IPS-NIHi11 (cell line): ENCODE measurements at regions not wholly inside any gene's neighbourhood (a gene's known extent, or its start where the extent isn't known, plus 50 kb on each side); places are given as distances from the start of the nearest gene placed in this dataset.

Experiments used
- DNase-seq: peaks from one replicate; pipeline ENCODE4 v3.0.0; 2012; ENCODE audit warnings: mixed read lengths, low spot score

DNA sequence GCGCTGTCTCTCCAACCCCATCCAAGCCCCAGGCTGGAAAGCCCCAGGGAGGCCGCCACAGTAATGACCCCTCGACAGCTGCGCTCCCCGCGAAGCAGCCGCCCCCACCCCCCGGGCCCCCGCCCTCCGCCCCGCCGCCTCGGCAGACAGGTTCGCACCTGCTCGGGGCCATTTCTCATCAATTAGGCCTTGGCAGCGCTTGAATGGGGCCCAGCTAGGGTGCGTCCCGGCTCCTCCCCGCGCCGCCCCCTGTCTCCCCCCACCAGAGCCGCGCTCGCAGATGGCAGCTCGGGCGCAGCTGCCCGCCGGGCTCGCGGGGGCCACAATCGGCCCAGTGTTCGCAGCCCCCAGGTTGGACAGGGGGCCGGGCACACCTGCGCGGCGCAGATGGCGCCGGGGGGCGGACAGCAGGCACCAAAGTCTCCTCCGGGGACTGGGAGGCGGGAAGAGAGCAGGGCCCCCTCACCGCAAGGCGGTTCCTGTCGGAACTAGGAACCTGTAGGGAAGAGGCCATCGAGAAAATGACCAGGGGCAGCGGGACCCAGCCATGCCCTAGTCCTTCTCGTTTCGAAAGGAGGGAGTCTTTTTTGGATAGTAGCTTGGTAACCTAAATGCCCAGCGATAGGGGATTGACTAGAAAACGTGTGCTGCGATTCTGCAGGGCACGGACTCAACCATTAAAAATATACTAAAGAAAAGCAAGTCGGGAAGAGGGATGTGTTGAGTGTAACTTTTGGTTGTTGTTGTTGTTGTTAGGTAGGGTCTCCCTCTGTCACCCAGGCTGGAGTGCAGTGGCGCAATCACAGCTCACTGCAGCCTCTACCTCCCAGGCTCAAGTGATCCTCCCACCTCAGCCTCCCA, 83.2 kb upstream of the EYA2 start:
- DNase-seq: peak; percentile 63

DNA sequence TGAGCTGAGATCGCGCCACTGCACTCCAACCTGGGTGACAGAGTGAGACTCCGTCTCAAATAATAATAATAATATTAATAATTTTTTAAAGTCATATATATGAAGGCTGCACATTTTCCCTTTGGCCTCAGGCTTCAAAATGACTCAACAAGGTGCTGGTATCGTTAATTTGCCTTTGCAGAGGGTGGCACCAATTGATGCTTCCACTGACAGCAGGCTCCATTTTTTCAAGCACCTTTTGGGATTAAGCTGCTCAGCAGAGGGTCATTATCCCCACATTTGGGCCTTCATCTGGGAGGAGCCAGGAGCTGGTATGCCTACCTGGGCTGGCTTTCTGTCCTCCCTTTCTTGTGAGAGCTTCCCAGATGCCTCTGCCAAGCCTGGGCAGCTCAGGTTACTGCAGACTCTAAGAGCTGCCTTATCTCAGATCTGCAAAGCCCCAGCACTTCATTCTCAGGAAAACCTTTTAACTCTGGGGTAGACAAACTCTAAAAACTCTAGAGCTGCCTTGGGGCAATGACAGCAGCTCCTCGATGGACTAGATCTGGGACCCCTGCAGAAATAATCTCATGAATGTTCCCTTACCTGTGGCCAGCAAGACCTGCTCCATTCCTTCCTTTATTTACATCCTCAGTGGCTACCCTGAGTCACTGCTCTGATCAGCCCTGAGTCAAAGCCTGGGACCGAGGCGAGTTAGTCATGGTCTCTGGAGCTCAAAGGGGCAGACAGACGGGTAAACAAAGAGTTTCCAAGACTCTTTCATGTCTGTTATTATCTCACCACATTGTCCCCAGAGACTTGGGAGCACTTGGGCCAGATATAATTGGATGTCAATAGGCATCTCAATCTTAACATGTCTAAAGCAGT, 80.0 kb upstream of the EYA2 start:
- peak; percentile 60 for DNase-seq

DNA sequence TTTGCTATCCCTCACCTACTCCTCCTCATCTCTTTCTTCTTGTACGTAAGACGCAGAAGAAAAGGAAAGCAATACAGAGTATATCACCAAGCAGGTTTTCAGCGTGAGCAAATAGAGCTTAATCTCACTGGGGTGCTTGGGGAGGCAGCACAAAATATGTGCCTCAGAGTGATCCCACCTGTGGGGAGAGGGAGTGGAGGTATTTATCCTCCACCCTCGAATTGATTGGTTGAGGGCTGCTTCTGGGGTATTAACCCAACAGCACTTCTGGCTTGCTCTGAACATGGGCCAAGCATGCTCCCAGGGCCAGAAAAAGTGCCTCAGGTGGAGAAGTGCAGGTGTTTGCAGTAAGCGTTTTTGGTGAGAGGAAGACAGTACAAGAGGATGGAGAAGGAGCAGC, 78.5 kb upstream of the EYA2 start:
- no peak for DNase-seq

DNA sequence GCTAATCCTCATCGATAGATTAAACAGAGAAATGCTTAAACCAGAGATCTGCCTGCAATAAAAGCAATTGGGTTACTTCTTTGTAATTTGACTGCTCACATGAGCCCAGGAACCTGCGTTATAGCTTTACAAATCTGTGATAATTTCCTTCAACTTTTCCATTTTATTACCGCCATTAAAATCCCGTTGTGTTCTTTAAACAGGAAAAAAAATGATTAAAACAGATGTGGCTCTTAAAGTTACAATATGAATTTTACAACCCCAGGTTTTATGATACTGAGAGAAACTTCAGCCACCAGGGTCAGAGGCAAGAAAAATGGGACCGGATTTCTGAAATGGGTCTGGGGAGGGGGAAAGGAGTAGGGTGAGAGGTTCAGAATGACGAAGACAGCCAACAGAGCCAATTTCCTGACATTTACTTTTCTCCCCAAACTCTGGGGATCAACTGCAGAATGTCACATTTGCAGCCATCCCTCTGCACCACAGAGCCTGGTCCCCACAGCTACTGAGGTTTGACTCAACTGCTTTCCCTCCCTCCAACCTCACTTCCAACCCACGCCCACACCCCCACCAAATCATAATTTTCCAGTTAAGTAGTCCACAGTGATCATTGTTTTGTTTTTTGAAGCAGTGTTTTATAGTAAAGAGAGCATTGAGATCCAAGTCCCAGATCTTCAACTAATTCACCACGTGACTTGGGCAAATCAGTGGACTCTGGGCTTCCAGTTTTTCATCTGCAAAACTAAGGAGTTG, 77.6 kb upstream of the EYA2 start:
- DNase-seq: no peak

DNA sequence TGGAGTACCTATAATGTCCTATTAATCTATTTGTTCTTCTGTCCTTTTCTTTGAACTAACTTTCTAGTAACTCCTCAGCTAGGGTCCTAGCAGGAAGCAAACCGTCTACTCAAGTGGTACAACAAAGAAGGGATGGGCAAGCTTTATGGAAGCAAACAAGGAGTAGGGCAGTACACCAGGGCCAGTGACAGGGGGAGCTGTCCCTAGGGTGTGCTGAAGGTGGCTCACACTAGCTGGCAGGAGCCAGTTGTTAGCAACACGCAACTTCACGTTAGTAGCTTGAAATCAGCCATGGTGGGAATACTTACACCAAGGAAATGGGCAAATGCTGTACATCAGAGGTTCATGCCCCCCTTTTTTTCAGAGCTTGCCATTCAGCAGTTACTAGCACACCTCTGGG, 74.0 kb upstream of the EYA2 start:
- DNase-seq: no peak

DNA sequence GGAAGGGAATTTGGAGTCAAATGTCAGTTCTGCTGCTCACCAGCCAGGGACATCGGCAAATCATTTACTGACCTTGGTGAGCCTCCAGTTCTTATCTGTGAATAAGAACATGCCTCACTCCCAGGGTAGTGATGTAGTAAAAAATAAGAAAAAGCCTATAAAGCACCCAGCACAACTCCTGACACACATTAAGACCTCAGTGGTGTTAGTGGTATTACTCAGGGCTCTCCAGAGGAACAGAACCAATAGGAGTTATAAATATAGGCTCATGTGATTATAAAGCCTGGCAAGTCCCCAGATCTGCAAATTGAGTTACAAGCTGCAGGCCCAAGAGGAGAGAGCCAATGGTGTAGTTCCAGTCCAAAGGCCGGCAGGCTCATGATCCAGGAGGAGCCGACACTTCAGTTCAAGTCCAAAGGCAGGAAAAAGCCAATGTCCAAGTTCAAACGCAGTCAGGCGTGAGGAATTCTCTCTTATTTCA, 71.3 kb upstream of the EYA2 start:
- no peak for DNase-seq

DNA sequence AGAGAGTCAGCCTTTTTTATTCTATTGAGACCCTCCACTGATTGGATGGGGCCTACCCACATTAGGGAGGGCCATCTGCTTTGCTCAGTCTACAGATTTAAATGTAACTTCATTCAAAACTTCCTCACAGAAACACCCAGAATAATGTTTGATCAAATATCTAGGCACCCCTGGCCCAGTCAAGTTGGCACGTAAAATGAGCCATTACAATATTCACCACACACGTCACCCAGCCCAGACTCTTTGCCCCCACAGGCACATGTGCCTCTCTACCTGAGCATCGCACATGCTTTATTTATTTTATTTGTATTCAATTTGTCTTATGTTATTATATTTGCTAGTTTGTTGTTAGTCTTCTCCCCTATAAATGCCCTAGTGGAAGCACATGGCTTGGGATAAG, 70.9 kb upstream of the EYA2 start:
- DNase-seq: no peak

DNA sequence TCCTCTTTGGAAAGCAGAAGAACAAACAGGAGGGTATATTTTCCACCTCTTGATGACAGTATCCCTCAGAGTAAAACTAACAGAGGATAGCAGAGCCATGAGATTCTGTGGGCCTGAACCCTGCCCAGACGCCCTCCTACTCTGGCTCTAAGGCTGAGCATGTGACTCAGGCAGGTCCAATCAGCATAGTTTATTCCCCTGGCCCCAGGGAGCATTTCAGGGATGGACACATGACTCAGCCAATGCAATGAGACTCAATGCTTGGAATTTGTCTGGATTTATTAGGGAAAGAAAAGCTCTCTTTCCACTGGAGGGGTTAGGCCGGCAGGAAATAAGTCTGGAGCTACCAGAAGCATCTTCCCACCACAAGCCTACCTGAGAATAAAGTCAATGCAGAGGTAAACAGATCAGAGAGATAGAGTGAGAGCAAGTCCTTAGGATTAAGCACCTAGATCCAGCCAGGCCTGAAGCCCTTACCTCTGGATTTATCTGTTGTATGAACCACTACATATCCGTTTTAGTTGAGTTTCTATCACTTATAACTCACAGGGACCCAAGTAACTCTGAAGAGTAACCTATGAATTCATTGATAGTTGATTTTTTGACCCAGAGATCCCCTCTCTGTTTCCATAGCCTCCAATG, 68.2 kb upstream of the EYA2 start:
- no peak for DNase-seq

DNA sequence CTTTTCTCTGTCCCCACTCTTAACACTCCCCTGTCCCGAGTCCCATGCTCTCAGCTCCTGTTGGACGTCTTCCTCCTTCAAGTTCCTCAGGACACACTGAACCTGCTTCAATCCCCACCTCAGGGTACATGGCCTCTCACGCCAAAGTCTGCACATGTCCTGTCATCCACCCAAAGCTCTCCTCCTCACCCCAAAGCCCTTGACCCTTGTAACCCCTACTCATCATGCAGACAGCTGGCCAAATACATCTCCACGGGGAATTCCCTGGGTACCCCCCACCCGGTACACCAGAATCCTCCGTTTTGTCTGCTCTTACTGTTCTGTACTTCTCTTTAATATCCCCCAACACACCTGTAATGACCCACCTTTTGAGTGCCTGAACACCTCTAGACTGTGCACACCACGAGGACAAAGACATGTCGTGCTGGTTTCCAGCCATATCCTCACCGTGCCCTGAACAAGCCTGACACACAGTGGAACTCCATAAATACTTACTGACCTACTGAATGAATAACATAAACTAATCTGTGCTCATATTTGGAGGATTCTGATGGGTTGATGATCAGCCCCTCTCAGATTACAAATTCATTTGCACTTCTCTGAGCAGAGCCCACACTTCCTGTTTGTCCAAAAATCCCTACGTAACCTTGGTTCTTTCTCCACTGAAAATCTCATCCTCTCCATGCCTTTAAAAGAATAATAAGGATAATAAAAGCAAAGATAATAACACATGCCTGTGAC, 66.8 kb upstream of the EYA2 start:
- no peak for DNase-seq

DNA sequence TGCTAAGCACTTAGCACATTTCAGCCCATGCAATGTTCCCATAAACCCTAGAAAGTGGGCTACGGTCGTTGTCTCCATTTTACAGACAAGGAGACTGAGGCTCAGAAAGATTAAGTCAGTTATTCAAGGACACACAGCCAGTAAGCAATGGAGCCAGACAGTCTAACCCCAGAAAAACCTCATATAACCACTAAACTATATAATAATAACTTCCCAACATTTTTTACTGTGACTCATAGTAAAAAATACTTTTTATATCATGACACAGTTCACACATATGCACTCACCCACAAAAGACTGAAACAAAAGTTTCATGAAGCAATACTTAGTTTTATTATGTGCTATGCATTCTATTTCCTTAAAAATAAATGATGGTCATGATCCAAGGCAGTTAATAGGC, 66.2 kb upstream of the EYA2 start:
- no peak for DNase-seq

DNA sequence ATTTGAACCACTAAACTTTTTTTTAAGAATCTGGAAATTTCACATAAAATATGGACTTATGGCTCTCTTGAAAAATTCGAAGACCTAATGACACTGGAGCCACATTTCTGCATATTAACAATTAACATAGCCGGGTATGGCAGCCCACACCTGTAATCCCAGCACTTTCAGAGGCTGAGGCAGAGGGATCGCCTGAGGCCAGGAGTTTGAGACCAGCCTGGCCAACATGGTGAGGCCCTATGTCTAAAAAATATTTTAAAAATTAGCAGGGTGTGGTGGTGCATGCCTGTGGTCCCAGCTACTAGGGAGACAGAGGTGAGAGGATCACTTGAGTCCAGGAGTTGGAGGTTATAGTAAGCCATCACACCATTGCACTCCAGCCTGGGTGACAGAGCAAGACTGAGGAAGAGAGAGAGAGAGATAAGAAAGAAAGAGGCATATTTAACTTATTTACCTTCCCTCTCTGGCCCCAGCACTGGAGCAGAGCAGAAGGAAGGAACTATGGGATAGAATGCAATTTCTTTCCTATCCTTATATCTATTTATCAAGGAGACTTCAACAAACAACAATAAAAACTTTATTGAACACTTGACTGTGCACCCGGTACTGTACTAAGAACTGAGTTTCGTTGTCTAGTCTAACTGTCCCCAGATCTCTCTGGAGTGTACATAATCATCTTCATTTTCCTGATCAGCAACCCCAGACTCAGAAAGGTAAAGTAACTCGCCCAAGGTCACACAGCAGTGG, 63.6 kb upstream of the EYA2 start:
- DNase-seq: no peak

DNA sequence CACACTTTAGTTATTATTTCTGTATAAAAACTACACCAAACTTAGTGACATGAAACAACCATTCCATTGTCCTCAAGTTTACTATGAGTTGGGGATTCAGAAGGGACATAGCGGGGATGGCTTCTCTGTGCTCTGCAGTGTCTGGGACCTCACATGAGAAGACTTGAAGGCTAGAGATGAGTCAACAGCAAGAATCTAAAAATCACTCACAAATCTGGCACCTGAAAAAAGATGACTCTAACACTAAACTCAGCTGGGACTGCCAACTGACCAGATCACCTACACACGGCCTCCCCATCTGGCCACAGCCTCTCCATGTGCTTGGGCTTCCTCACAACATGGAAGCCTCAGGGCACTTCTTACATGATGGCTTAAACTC, 63.0 kb upstream of the EYA2 start:
- no peak for DNase-seq

DNA sequence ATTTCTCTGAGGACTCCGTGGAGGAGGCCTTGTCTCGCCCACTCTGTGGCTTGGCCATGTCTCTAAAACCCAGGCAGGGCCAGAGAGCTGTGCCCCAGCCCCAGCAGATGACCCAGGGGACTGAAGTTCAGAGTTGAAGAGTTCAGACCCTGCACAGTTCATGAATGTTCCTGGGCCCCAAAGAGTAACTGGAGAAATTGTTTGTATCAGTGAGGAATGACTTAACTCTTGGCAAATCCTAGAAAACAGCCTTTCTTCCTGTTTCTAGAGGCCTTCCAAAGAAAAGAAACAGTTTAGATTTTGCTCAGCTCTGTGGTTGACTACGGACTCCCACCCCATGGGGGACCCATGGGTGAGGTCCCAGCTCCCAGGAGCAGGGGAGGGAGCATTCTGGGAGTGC, 62.1 kb upstream of the EYA2 start:
- DNase-seq: no peak

DNA sequence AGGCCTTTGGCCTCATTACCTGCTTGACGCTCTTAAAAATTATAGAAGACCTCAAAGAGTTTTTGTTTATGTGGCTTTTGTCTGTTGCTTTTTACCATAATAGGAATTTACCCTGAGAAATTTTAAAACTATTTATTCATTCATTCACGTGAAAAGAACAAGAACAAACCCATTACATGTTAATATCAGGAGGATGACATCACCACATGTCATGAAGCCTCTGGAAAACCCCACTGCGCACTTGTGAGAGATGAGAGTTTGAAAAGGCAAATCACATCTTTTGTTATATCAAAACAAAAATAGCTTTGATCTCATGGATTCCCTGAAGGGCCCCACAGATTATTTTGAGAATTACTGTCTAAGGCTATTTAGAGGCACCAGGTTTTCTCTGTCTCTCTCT, 61.3 kb upstream of the EYA2 start:
- no peak for DNase-seq

DNA sequence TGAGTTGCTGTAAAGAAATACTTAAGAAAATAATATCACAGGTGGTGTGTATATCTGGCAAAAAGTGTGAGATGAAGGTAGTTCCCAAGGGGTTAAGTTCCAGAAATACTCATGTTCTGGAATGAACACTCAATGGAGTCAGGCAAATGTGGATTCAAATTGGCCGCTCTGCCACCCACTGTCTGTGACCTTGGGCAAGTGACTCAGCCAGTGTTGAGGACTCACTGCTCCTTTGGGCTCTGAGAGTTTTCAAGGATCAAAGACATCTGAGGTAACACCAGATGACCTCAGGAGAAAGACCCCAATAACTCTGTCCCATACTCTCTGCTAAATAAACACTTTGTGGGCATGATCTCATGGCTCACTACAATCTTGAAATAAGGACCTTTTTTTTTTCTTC, 59.2 kb upstream of the EYA2 start:
- DNase-seq: no peak

DNA sequence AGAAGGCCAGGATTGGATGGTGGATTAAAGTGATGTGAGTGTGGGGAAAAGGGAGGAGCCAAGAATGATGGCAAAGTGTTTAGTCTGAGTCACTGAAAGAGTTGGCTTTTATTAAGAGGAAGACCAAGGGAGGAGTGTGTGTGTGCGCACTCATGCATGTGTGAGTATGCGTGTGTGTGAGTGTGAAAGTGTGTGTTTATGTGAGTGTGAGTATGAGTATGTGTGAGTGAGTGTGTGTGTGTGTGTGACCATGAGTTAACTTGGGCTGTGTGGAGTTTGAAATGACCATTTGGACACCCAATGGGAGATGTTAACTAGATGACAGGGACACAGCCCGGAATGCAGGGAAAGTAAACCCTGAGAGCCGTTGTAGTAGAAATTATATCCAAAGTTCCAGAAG, 57.6 kb upstream of the EYA2 start:
- DNase-seq: no peak

DNA sequence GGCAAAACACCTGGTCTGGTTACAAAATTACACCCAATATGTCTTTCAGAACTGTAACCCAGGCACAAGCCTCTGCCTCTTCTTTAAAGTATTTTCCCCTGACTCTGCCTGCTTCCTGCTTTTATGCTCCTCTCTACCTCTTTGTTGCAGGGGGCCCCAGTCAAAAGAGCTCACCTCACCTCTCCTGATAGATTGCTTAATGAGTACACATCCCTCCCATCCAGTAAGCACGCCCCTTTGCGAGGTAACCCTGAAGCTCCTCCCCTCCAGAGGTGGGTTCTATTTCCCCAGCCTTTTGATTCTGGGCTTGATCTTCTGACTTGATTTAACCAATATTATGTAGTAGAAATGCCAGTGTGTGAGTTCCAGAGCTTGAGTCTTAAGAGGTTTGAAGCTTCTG, 56.6 kb upstream of the EYA2 start:
- DNase-seq: peak; percentile 43

DNA sequence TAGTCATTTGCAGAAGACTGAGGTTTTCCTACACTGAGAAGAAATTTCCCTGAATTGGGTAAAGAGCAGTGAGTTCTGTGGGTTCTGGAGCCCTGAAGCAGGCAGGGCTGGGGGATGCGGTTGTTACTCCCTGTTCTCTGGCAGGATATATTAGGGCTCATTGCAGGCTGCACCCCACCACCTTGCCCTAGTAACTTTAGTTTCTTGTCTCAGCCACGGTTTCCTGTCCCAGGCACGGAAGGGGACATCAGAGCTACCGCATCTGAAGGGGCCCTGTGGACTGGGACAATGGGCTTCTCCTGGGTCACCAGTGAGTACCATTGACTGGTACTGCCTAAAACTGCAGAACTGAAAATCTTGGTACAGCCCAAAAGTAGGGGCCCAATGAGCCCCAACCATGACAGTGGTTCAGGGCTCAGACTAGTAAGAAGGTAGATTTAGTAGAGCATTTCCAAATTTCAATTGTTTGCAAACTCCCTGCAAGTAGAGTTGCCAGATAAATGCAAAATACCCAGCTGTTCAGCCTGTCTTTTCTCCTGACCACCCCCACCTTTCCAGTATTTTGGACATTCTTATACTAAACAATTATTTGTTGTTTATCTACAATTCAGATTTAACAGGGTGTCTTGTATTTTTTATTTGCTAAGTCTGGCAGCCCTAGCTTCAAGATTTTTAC, 54.5 kb upstream of the EYA2 start:
- DNase-seq: no peak
